NCI-H187 treated with DMSO at 0.1 percent for 48 hours (cell line): ENCODE measurements at regions not wholly inside any gene's neighbourhood (a gene's known extent, or its start where the extent isn't known, plus 50 kb on each side); places are given as distances from the start of the nearest gene placed in this dataset.

Source experiments
- DNase-seq: peaks from one replicate; lab custom pipeline; 2025; lab: John Stamatoyannopoulos, UW

- DNase-seq: no peak
Observed at GRCh38 chr15:29369261-29369660, 99.6 kb upstream of the NSMCE3 start.

DNA sequence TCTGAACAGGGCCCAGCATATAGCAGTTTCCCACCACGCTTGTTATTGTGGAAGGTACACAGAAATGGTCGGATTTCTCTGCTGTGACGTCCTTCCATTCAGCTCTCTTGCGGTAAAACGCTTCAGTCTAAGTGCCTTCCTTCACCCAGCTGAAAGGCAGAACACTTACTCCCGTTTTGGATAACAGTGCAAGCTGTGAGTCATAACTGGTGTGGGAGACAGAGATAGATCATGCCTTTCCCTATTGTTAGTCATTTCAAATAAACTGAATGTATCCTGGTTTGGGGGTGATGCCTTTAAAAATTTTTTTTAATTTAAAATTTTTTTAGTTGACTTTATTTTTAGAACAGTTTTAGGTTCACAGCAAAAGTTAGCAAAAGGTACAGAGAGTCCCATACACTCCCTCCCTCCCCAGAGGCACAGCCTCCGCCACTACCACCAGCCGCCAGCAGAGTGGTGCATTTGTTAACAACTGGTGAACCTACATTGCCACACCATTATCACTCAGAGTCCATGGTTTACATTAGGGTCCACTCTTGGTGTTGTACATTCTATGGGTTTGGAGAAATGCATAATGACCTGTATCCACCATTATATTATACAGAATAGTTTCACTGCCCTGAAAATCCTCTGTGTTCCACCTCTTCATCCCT lies 94.9 kb upstream of the NSMCE3 start:
- no peak for DNase-seq

DNA sequence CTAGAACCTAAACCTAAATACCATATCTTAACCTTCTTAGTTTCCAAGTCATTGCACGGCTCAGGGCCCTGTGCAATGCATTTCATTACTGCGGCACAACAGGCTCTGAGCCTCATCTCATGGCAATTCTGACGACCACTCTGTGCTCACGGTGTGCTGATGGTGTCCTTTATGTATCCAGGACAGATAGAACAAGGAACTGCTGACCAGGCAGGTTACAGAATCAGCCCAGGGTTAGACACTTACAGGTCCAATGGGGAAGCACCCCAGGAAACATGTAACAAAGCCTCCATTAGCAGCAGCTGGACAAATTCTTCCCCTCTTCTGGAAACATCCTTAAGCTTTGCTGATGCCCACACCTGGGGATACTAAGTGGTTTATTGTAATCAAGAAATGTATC lies 91.9 kb upstream of the NSMCE3 start:
- no peak for DNase-seq

GRCh38 chr15:29360152-29360551 lies 90.5 kb upstream of the NSMCE3 start:
- DNase-seq: no peak

GRCh38 chr15:29356786-29357185 lies 87.2 kb upstream of the NSMCE3 start:
- DNase-seq: no peak

DNA sequence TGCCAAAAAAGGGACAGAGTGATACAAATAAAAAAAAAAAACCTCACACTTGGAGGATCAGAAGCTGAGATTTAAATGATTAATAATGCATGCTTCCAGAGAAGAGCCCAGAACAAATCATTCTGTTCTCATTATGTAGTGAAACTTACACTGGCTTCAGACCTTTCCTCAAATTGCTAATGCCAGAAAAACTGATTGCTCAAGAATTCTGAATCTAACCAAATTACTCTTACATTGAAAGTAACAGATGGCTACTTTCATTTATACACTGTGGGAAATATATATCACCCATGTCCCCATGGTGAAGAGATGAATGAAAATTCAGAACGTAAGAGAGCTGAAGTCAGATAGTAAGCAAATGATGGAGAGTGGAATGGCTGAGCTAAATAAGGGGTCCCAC lies 85.9 kb upstream of the NSMCE3 start:
- DNase-seq: no peak

- no peak for DNase-seq
Observed at GRCh38 chr15:29352402-29352801, 82.8 kb upstream of the NSMCE3 start.

DNA sequence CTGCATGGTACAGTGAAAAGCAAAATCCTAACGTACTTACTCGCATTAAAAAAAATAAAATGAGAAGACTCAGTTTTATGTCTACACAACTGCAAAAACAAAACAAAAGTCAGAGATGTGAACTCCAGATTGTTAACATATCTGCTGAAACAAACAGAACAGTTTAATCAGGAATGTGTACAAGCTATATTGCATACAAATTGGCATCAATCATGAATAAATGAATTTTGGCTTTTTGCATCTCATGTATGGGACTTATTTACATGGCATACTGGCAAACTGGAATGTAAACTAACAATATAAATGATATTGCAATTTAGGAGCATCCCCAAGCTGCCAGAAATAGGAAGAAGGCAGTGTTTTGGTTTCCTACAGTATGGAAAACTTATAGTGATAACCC lies 79.6 kb upstream of the NSMCE3 start:
- no peak for DNase-seq

DNA sequence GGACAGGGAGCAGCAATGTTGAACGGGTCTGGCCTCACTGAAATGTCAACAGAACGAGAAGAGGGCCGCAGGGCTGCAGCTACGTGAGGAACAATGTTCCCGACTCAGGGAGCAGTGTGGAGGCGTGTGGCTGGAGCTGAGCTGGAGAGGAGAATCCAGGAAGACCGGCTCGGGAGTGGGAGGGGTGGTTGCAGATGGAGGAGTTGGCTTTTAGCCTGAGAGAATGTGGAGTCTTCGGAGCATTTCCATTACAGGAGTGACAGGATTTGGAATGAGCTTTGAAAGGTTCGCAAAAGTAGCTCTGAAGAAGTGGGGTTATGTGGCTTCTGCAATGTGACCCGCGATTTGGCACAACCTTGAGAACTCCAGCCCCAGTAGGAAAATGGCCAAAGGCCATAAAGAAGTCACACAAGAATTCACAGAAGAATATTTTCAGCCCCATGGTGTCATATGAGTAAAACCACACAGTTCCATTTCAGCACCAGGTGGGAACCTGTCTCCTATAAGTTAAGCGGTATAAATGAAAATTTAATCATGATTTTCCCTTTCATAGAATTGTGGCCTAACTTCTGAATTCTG lies 78.8 kb upstream of the NSMCE3 start:
- DNase-seq: no peak

- no peak for DNase-seq
Observed at GRCh38 chr15:29346998-29347397, 77.4 kb upstream of the NSMCE3 start.

- no peak for DNase-seq
Observed at GRCh38 chr15:29345549-29346525, 76.2 kb upstream of the NSMCE3 start.

- no peak for DNase-seq
Observed at GRCh38 chr15:29344474-29344873, 74.9 kb upstream of the NSMCE3 start.

DNA sequence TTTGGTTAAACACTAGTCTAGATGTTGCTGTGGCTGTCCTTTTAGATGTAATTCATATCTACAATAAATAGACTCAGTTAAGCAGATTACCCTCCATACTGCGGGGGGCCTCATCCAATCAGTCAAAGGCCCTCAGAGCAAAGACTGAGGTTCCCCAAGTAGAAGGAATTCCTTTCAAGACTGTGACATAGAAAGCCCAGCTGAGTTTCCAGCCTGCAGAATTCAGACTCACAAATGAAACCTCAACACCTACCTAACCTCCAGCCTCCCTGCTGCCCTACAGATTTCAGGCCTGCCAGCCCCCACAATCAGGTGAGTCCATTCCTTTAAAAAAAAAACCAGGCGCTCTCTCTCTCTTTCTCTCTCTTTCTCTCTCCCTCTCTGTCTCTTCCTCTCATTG lies 73.6 kb upstream of the NSMCE3 start:
- no peak for DNase-seq

- no peak for DNase-seq
Observed at GRCh38 chr15:29342201-29342600, 72.6 kb upstream of the NSMCE3 start.

- no peak for DNase-seq
Observed at GRCh38 chr15:29337156-29337959, 67.7 kb upstream of the NSMCE3 start.

DNA sequence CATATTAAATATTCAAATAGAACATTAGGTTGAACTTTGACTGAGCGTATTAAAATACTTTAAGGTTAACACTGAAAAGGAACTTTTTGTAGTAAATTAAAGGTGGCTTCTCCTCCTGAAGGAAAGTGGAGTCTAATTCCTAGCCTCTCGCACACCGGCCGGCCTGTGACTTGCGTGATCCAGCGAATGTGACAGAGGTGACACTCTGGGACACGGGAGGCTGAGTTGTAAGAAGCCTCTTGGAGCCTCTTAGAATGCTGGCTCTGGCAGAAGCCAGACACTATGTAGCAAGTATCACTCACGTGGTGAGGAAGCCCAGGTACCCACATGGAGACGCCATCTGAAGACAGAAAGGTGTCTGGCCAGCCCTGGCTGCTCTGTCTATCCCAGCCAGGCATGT lies 64.9 kb upstream of the NSMCE3 start:
- DNase-seq: no peak

DNA sequence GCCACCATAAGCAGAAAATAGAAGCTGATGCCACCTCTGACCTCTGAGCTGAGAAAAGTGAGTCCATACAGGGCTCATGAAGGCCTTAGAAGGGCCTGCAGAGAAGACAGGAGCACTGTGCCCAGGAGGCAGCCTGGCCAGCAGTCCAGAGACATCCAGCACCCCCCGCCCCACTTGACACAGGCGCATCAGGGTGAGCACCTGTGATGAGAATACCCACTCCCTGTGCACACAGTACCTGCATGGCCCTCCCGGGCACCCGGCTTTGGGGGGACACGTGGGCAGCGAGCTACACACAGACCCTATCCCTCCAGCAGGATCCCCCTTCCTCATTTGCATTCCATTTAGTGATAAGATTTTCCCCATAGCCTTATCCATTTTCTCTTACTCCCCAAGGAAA lies 63.6 kb upstream of the NSMCE3 start:
- DNase-seq: no peak

GRCh38 chr15:29331669-29332068 lies 62.0 kb upstream of the NSMCE3 start:
- DNase-seq: no peak

GRCh38 chr15:29331071-29331470 lies 61.4 kb upstream of the NSMCE3 start:
- no peak for DNase-seq

DNA sequence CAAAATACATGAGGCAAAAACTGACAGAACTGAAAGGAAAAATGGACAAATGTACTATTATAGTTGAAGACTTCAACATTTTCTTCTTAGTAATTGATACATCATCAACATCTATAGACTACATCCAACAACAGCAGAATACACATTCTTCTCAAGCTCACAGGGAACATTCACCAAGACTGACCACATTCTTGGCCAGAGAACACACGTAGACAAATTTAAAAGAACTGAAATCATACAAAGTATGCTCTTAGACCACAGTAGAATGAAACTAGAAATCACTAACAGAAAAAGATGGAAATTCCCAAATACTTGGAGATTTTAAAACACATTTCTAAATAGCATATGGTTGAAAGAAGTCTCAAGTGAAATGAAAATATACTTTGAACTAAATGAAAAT lies 55.1 kb upstream of the NSMCE3 start:
- no peak for DNase-seq

DNA sequence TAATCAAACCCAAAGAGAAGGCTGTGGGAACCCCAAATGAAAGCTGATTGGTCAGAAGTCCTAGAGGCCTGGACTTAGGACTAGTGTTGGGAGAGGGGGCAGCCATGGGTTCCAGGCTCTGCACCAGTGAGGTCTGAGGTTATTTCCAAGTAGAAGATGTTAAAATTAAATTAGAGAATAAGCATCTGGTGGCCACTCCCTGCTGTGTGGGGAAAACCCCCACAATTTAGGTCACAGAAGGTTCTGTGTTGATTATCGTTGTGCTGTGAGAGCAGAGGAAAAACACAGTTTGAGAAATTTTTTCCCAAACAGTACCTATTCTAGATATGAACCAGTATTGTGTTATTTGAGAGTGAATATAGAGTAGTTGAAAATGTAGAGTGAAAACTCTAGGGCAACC lies 53.9 kb upstream of the NSMCE3 start:
- no peak for DNase-seq

DNA sequence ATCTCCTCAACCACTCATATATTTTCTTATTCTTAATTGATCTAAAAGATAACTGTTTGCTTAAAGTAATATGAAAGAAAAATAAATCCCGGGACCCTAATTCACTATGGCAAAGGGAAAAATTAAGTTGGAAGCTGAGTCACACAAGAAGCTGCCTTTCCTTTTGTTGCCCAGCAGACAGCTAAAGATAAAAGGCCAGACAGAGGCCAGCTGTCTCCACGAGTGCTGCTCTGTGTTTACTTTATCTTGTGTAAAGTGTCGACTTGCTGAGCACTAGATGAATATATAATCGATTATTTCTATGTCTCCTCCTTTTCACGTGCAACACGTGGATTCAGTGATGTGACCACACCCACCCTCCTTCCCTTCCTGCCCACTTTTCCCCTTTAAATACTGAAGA lies 52.8 kb upstream of the NSMCE3 start:
- no peak for DNase-seq
